Thyroid gland (tissue), 4 donors: ENCODE measurements at regions not wholly inside any gene's neighbourhood (a gene's known extent, or its start where the extent isn't known, plus 50 kb on each side); places are given as distances from the start of the nearest gene placed in this dataset.

Experiments
- CTCF ChIP-seq, 6 experiments: fragments of 200-600 bp in 3 of 6; fragments of 450-650 bp in 3 of 6; sonication (generic) in 3 of 6; IDR thresholded peaks; one replicate each; pipeline ENCODE4 v1.5.1; 2016 to 2019; ENCODE audit warnings: antibody characterized with exemption in 6 of 6, mild to moderate bottlenecking in 2 of 6, inconsistent platforms in 1 of 6, moderate library complexity in 1 of 6
- POLR2A ChIP-seq, 2 donors: fragments of 450-650 bp; IDR thresholded peaks; one replicate each; pipeline ENCODE4 v1.6.1; 2017; ENCODE audit warnings: antibody characterized with exemption in 2 of 2, mild to moderate bottlenecking in 2 of 2, moderate library complexity in 1 of 2

- TF ChIP-seq CTCF (IDR thresholded peaks at IDR 0.05) (no peak), POLR2A (IDR thresholded peaks at IDR 0.05) (no peak)
Measured at GRCh38 chr5:57863661-57864060, 381.1 kb upstream of the ACTBL2 start.
